Caco-2 (cell line): ENCODE measurements at regions not wholly inside any gene's neighbourhood (a gene's known extent, or its start where the extent isn't known, plus 50 kb on each side); places are given as distances from the start of the nearest gene placed in this dataset.
"Not testable (repeated sequence)": the region's sequence is repeated elsewhere in the genome, so short reads cannot be mapped to it uniquely, and the experiment has no call there.

Experiments used
- BruUV-seq: library from RNA; stranded (reverse); fragments of 400-500 nt; replicated peaks from 2 replicates; lab custom pipeline; 2021; lab: Mats Ljungman, UMichigan
- CTCF ChIA-PET: fragments of 300-600 bp; sonication (Branson Sonifier 250); formaldehyde crosslinking; loops from one replicate; lab custom pipeline; 2022; ENCODE audit warnings: antibody characterized with exemption; lab: Charles Lee
- POLR2A ChIA-PET: fragments of 300-600 bp; sonication (Branson Sonifier 250); formaldehyde crosslinking; loops from one replicate; lab custom pipeline; 2022; ENCODE audit warnings: antibody characterized with exemption; lab: Charles Lee
- DNase-seq, 2 experiments: peaks; one replicate each; pipeline versions ENCODE4 v3.0.0 to v3.0.0-alpha.2; 2020 to 2022
- H3K27me3 ChIP-seq: replicated peaks from 2 replicates; pipeline ENCODE4 v1.6.0; 2011; ENCODE audit warnings: low read length; ENCODE audit not compliant: control insufficient read depth, insufficient read depth
- H3K36me3 ChIP-seq: 2 replicates; pipeline ENCODE4 v1.5.1; 2011; ENCODE audit warnings: low read length; ENCODE audit not compliant: control insufficient read depth, insufficient read depth
- H3K4me1 ChIP-seq: fragments of 250-450 bp; sonication (Bioruptor Pico); 2 replicates; pipeline ENCODE4 v1.5.1; 2020; ENCODE audit warnings: mild to moderate bottlenecking
- H3K4me3 ChIP-seq: 2 replicates; pipeline ENCODE4 v1.5.1; 2011; ENCODE audit warnings: low read depth, mild to moderate bottlenecking, control low read depth, low read length
- H3K9me3 ChIP-seq: fragments of 250-450 bp; sonication (Bioruptor Pico); 2 replicates; pipeline ENCODE4 v1.5.1; 2020; ENCODE audit warnings: mild to moderate bottlenecking, moderate library complexity
- H3K27ac Mint-ChIP-seq: one replicate; pipeline ENCODE4 v1.8.0; 2022; ENCODE audit warnings: mixed read lengths; ENCODE audit not compliant: unreplicated experiment
- H3K27me3 Mint-ChIP-seq: one replicate; pipeline ENCODE4 v1.8.0; 2022; ENCODE audit warnings: mixed read lengths; ENCODE audit not compliant: insufficient read depth, unreplicated experiment
- H3K36me3 Mint-ChIP-seq: one replicate; pipeline ENCODE4 v1.8.0; 2022; ENCODE audit warnings: mild to moderate bottlenecking, mixed read lengths; ENCODE audit not compliant: insufficient read depth, unreplicated experiment
- H3K4me1 Mint-ChIP-seq: one replicate; pipeline ENCODE4 v1.8.0; 2022; ENCODE audit warnings: low read depth, mixed read lengths; ENCODE audit not compliant: unreplicated experiment
- H3K4me3 Mint-ChIP-seq: one replicate; pipeline ENCODE4 v1.8.0; 2022; ENCODE audit warnings: mild to moderate bottlenecking, moderate library complexity, mixed read lengths; ENCODE audit not compliant: unreplicated experiment
- H3K9me3 Mint-ChIP-seq: one replicate; pipeline ENCODE4 v1.8.0; 2022; ENCODE audit warnings: mixed read lengths; ENCODE audit not compliant: unreplicated experiment
- intact Hi-C: fragments of 100-400 bp; cut with micrococcal nuclease; formaldehyde crosslinking; loops from one replicate; pipeline ENCODE4 v1.10.0; 2022; ENCODE audit not compliant: unreplicated experiment
- TF ChIP-seq, protein P1 (sequence below), 2 experiments: fragments of 200-600 bp in 1 of 2; IDR thresholded peaks; 1 replicate in 1 of 2; 2 replicates in 1 of 2; pipeline versions ENCODE4 v1.5.1 to v1.8.0; 2011 to 2022; ENCODE audit warnings: antibody characterized with exemption in 1 of 2, control low read depth in 1 of 2, inconsistent platforms in 1 of 2, low read depth in 1 of 2, low read length in 1 of 2, mild to moderate bottlenecking in 1 of 2, moderate library complexity in 1 of 2; ENCODE audit not compliant: insufficient read depth in 1 of 2, severe bottlenecking in 1 of 2, unreplicated experiment in 1 of 2

- TF ChIP-seq, protein P1, sequence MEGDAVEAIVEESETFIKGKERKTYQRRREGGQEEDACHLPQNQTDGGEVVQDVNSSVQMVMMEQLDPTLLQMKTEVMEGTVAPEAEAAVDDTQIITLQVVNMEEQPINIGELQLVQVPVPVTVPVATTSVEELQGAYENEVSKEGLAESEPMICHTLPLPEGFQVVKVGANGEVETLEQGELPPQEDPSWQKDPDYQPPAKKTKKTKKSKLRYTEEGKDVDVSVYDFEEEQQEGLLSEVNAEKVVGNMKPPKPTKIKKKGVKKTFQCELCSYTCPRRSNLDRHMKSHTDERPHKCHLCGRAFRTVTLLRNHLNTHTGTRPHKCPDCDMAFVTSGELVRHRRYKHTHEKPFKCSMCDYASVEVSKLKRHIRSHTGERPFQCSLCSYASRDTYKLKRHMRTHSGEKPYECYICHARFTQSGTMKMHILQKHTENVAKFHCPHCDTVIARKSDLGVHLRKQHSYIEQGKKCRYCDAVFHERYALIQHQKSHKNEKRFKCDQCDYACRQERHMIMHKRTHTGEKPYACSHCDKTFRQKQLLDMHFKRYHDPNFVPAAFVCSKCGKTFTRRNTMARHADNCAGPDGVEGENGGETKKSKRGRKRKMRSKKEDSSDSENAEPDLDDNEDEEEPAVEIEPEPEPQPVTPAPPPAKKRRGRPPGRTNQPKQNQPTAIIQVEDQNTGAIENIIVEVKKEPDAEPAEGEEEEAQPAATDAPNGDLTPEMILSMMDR (IDR thresholded peaks at IDR 0.05; ENCODE audit: insufficient read depth in 1 of 2, low read depth in 1 of 2, low read length in 1 of 2, severe bottlenecking in 1 of 2, unreplicated experiment in 1 of 2), result no peak
- no peaks in the 10 kb centered on the region for H3K9me3 ChIP-seq
- H3K27me3 ChIP-seq, result no peaks in the 10 kb centered on the region
- H3K4me1 ChIP-seq, result no peaks in the 10 kb centered on the region
- Mint-ChIP-seq H3K4me1 (no peaks in the 10 kb centered on the region), H3K9me3 (no peaks in the 10 kb centered on the region), H3K27ac (no peak overlapping the region), H3K4me3 (no peak overlapping the region), H3K27me3 (no peaks in the 10 kb centered on the region), H3K36me3 (peaks cover 6% of the 10 kb centered on the region)
- H3K4me3 ChIP-seq, result no peak overlapping the region
- no peaks in the 10 kb centered on the region for H3K36me3 ChIP-seq
- intact Hi-C loops, result no loop called here
- no TSS peak for BruUV-seq
- POLR2A ChIA-PET, result no interaction called here
- CTCF ChIA-PET, result no interaction called here
- DNase-seq, result no peak
Measured at GRCh38 chr15:22735781-22736180, 50.7 kb upstream of the NIPA1 start.

DNA sequence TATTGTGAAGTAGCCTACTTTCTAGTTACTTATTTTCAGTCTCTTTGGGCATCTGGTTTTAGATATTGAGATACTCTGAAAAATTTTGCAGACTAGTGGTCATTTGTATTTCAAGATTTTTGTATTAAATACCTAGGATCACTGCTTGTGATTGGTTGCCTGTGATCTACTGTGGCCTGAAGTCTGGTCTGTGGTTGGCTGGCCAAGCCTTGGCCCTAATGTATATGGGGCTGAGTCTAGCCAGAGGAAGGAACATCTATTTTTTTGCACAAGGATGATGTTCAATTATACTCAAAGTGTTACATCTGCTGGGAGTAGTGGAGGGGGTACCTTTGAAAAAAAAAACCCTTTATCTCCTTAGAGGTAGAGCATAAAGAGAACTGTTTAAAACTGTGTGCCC, 50.2 kb upstream of the NIPA1 start:
- intact Hi-C loops, H3K9me3 ChIP-seq, H3K27me3 ChIP-seq, H3K4me3 Mint-ChIP-seq, H3K27ac Mint-ChIP-seq, BruUV-seq, H3K4me3 ChIP-seq, DNase-seq, H3K4me1 Mint-ChIP-seq, H3K4me1 ChIP-seq, CTCF ChIA-PET, H3K27me3 Mint-ChIP-seq, H3K36me3 ChIP-seq, H3K36me3 Mint-ChIP-seq, H3K9me3 Mint-ChIP-seq, POLR2A ChIA-PET: not testable (repeated sequence)
